ENCODE measurements at regions not wholly inside any gene's neighbourhood (a gene's known extent, or its start where the extent isn't known, plus 50 kb on each side); places are given as distances from the start of the nearest gene placed in this dataset.

DNA sequence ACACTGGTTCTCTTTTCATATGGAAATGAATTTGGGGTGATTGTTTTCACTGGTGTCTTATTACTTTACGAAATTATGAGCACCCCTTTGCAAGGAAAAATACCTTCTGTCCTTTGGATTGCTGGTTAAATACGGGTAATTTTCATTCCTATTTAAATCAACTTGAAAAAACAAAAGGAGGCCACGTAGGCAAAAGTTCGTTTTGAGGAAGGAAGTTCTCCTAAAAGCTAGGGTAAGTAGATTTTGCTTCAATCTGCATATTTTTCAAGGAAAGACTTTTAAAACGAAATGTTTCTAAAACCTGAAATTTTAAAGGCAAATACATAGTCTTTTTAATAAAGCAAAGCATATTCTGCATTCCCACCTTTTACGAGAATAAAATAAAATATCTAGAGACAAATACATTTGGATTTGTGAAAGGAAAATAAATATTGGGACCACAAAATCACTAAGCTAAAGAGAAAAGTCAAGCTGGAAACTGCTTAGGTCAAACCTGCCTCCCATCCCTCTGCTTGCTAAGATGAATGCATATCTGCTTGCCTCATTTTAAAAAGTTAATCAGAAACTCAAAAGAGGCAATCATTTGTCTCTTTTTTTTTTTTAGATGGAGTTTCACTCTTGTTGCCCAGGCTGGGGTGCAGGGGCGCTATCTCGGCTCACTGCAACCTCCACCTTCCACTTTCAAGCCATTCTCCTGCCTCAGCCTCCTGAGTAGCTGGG, 70.9 kb upstream of the ETS2 start:
- TF ChIP-seq, protein P1, sequence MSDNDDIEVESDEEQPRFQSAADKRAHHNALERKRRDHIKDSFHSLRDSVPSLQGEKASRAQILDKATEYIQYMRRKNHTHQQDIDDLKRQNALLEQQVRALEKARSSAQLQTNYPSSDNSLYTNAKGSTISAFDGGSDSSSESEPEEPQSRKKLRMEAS (IDR thresholded peaks at IDR 0.05; ENCODE audit: low read depth, low read length), result no peak
- TF ChIP-seq POLR2A (IDR thresholded peaks at IDR 0.05; ENCODE audit: extremely low read depth, insufficient read length) (no peak), MYC (IDR thresholded peaks at IDR 0.05; ENCODE audit: low read depth, low read length) (no peak)
- TF ChIP-seq, protein P2, sequence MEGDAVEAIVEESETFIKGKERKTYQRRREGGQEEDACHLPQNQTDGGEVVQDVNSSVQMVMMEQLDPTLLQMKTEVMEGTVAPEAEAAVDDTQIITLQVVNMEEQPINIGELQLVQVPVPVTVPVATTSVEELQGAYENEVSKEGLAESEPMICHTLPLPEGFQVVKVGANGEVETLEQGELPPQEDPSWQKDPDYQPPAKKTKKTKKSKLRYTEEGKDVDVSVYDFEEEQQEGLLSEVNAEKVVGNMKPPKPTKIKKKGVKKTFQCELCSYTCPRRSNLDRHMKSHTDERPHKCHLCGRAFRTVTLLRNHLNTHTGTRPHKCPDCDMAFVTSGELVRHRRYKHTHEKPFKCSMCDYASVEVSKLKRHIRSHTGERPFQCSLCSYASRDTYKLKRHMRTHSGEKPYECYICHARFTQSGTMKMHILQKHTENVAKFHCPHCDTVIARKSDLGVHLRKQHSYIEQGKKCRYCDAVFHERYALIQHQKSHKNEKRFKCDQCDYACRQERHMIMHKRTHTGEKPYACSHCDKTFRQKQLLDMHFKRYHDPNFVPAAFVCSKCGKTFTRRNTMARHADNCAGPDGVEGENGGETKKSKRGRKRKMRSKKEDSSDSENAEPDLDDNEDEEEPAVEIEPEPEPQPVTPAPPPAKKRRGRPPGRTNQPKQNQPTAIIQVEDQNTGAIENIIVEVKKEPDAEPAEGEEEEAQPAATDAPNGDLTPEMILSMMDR (IDR thresholded peaks at IDR 0.05; ENCODE audit: low read depth, low read length), result no peak
- peak; percentile 39 for DNase-seq (ENCODE audit: low read depth)
- H3K4me3 ChIP-seq (ENCODE audit: low read depth, low read length), result peak overlapping the region; percentile 57

DNA sequence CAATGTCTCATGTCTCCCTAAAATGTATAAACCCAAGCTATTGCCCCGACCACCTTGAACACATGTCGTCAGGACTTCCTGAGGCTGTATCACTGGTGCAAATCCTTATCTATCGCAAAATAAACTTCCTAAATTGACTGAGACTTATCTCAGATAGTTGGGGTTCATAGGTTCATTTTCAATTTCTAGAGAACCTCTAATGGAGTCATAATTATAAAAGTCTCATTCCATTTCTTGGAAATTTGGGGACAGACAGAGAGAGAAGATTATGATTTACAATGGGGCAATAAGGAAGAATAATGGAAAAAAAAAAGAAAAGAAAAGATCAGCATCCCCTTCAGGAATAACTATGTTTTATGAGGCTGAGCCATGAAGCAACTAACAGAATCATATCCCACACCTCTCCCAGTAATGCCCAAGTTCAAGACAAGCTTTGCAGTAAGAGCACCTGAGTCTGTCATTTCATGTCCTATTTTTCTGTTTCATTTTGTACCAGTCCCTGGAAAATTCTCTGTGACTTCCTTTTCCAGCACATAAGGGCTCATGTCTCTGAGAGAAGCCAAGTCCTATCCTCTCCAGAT, 70.0 kb upstream of the ETS2 start:
- DNase-seq (ENCODE audit: low read depth), result no peak
- TF ChIP-seq MYC (IDR thresholded peaks at IDR 0.05; ENCODE audit: low read depth, low read length) (no peak), POLR2A (IDR thresholded peaks at IDR 0.05; ENCODE audit: extremely low read depth, insufficient read length) (no peak)
- TF ChIP-seq, protein P2 (IDR thresholded peaks at IDR 0.05; ENCODE audit: low read depth, low read length), result no peak
- TF ChIP-seq, protein P1 (IDR thresholded peaks at IDR 0.05; ENCODE audit: low read depth, low read length), result no peak
- H3K4me3 ChIP-seq (ENCODE audit: low read depth, low read length), result no peak overlapping the region

DNA sequence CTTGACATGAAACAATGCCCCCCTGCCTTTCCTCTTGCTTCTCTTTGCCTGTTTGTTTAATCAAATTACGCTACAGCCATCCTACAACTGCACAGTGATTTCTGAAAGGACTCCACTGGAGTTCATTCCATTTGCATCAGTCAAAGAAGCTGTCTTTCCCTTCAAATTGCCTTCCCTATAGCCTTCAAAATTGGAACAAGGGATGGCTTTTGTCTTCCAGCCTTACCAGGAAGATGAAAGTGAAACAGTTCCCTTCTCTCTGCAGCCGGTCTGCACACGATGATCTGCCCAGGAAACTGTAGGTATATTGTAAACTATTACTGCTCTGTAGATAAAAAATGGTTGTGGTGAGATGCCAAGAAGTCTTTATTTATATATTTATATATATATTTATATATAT, 65.6 kb upstream of the ETS2 start:
- TF ChIP-seq, protein P2 (IDR thresholded peaks at IDR 0.05; ENCODE audit: low read depth, low read length), result no peak
- TF ChIP-seq MYC (IDR thresholded peaks at IDR 0.05; ENCODE audit: low read depth, low read length), result no peak
- TF ChIP-seq, protein P1 (IDR thresholded peaks at IDR 0.05; ENCODE audit: low read depth, low read length), result no peak
- TF ChIP-seq POLR2A (IDR thresholded peaks at IDR 0.05; ENCODE audit: extremely low read depth, insufficient read length), result no peak
- DNase-seq (ENCODE audit: low read depth), result no peak
- H3K4me3 ChIP-seq (ENCODE audit: low read depth, low read length), result no peak overlapping the region

DNA sequence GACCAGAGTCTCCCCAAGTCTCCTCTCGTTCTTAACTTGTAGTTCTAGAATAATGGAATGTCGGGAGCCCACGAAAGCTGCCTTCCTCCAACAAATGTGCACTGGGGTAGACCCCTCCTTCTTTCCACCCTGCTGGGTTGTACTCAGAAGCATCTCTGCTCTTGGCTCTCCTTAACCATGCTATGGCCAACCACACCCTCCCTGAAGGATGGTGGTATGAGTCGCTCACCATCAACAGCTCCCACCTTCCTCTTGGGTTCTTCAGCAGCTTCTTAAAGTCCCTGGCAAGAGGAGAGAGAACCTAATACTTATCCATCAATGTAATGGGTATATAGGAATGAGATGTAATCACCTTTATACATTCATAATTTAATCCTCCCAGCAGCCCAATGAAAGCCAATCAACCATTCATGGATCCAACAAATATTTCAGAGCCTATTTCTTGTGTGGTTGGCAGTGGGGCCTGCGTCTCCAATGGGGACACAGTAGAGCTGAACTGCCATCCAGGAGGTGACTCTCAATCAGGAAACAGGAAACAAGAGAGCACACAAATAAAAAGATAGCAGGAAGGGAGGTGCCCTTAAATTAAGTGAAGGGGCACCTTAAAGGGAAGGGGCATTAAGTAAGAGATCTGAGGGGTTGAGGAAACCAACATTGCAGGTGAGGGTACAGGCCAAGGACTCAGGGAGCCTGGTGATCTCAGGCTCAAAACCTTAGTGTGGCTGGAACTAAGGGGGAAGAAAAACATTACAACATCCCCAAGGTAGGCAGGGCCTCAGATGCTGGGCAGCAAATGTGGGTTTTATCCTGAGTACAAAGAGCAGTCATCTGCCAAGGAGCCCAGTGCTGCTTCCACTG, 64.4 kb upstream of the ETS2 start:
- DNase-seq (ENCODE audit: low read depth), result peak; percentile 55
- TF ChIP-seq, protein P2 (IDR thresholded peaks at IDR 0.05; ENCODE audit: low read depth, low read length), result no peak
- TF ChIP-seq POLR2A (IDR thresholded peaks at IDR 0.05; ENCODE audit: extremely low read depth, insufficient read length) (no peak), MYC (IDR thresholded peaks at IDR 0.05; ENCODE audit: low read depth, low read length) (no peak)
- TF ChIP-seq, protein P1 (IDR thresholded peaks at IDR 0.05; ENCODE audit: low read depth, low read length), result no peak
- no peak overlapping the region for H3K4me3 ChIP-seq (ENCODE audit: low read depth, low read length)

DNA sequence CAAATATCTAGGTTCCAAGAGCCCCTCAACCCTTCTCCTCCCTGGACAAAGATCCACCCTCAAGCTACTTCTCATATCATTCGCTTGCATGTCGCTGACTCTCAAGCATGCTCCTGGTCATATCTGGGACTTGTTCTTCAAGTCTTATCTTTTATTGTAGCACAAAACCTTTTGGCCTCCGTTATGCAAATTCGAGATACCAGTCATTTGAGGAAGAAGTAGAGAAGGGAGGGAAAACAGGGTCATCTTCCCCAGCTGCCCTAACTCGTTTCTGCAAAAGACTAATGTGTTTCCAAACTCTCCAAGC, 63.8 kb upstream of the ETS2 start:
- no peak overlapping the region for H3K4me3 ChIP-seq (ENCODE audit: low read depth, low read length)
- peak; percentile 27 for DNase-seq (ENCODE audit: low read depth)

More for the DNA sequence above, 63.8 kb upstream of the ETS2 start:
- TF ChIP-seq, protein P1 (IDR thresholded peaks at IDR 0.05; ENCODE audit: low read depth, low read length), result no peak
- TF ChIP-seq MYC (IDR thresholded peaks at IDR 0.05; ENCODE audit: low read depth, low read length) (no peak), POLR2A (IDR thresholded peaks at IDR 0.05; ENCODE audit: extremely low read depth, insufficient read length) (no peak)
- TF ChIP-seq, protein P2 (IDR thresholded peaks at IDR 0.05; ENCODE audit: low read depth, low read length), result no peak
